ENCODE measurements at regions not wholly inside any gene's neighbourhood (a gene's known extent, or its start where the extent isn't known, plus 50 kb on each side); places are given as distances from the start of the nearest gene placed in this dataset.

DNA sequence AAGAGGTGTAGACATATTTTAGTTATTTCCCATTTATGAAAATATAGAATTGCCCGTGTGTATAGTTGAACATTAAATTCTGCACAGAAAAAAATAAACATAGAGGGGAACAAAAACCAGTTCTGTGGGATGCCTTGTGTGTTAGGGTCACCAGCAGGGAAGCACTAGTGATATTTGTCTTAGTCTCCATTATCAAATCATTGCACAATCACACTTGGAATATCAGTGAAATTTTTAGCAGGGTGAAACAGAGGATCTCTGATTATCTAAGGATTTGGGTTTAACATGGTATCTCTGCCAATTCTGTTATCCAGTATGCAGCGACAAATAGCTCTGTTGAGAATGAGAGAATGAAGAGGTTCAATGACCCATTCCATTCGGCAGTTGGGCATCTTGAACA is 496.0 kb upstream of the POM121L12 start:
- no peaks in the 10 kb centered on the region for H3K36me3 ChIP-seq (ENCODE audit: control insufficient read depth in 2 of 2, insufficient read depth in 2 of 2, low read length in 1 of 2)
- no peak overlapping the region for H3K4me3 ChIP-seq (ENCODE audit: low read length in 2 of 2)
- H3K27me3 ChIP-seq (ENCODE audit: control insufficient read depth in 2 of 2, insufficient read depth in 1 of 2, low read length in 1 of 2) = no peaks in the 10 kb centered on the region
- H3K27ac ChIP-seq (ENCODE audit: low read depth in 1 of 2, low read length in 1 of 2) = no peak overlapping the region
- 96% methylated on average over 3 of the region's 3 CpGs for WGBS
- DNase-seq (ENCODE audit: low read depth in 6 of 9, low spot score in 9 of 9) = no peak
- H3K9me3 ChIP-seq (ENCODE audit: control insufficient read depth in 2 of 2, insufficient read depth in 1 of 2, low read length in 1 of 2) = no peaks in the 10 kb centered on the region
- H3K4me1 ChIP-seq (ENCODE audit: control insufficient read depth in 2 of 2, insufficient read depth in 2 of 2, low read length in 2 of 2) = no peaks in the 10 kb centered on the region

DNA sequence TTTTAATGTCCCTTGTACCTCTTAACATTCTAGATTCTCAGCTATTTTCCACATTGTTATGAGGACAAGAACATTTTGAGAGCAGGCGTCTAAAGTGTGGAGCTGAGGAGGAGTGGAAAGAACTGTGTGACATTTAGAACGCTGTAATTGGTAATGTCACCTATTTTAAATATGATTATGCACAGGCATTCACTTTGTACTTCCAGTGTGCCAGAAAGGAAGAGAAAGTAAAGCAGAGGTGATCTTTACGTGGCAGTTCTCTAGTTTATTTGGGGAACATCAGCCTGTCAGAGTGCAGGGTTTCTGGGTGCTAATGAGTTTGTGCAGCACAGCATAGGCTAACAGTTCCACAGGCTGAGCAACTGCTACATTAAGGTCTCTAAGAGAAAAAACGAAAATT is 498.4 kb upstream of the POM121L12 start:
- Histone ChIP-seq H3K36me3 (ENCODE audit: control insufficient read depth in 2 of 2, insufficient read depth in 2 of 2, low read length in 1 of 2) (no peaks in the 10 kb centered on the region), H3K9me3 (ENCODE audit: control insufficient read depth in 2 of 2, insufficient read depth in 1 of 2, low read length in 1 of 2) (peaks cover 0 to 1% of the 10 kb centered on the region in 2 donors), H3K27ac (ENCODE audit: low read depth in 1 of 2, low read length in 1 of 2) (no peak overlapping the region), H3K4me1 (ENCODE audit: control insufficient read depth in 2 of 2, insufficient read depth in 2 of 2, low read length in 2 of 2) (no peaks in the 10 kb centered on the region), H3K27me3 (ENCODE audit: control insufficient read depth in 2 of 2, insufficient read depth in 1 of 2, low read length in 1 of 2) (no peaks in the 10 kb centered on the region), H3K4me3 (ENCODE audit: low read length in 2 of 2) (no peak overlapping the region)
- DNase-seq (ENCODE audit: low read depth in 6 of 9, low spot score in 9 of 9) = no peak
- WGBS = 87% methylated on average over 4 of the region's 4 CpGs

DNA sequence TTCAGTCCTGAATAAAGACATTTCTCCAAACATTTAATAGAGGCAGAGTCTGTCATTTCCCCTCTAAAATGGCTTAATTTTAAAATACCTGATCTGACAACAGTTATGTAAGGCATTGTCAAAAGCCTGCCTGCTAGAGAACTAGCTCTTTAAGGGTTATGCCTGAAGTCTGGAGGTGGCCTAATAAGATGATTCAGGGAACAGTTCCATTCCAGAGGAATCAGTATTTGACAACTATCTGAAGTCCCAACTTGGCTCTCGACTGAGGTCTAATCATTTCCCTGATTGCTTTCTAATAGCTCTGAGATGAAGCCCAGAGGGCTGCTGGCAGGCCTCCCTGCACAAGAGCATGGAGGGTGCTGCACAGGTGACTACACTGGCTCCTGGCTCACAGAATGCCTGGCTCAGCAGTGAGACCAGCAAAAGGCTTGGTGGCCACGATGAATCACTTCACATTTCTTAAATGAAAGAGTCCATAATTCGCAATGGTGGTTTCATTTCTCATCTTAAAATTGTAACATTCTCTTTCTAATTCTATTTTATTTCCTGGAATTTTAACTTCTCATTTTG is 509.6 kb upstream of the POM121L12 start:
- WGBS = 82% methylated on average over 3 of the region's 3 CpGs
- no peaks in the 10 kb centered on the region for H3K27me3 ChIP-seq (ENCODE audit: control insufficient read depth in 2 of 2, insufficient read depth in 1 of 2, low read length in 1 of 2)
- no peak overlapping the region for H3K4me3 ChIP-seq (ENCODE audit: low read length in 2 of 2)
- no peak for DNase-seq (ENCODE audit: low read depth in 6 of 9, low spot score in 9 of 9)
- H3K27ac ChIP-seq (ENCODE audit: low read depth in 1 of 2, low read length in 1 of 2) = no peak overlapping the region
- H3K36me3 ChIP-seq (ENCODE audit: control insufficient read depth in 2 of 2, insufficient read depth in 2 of 2, low read length in 1 of 2) = no peaks in the 10 kb centered on the region
- no peaks in the 10 kb centered on the region for H3K4me1 ChIP-seq (ENCODE audit: control insufficient read depth in 2 of 2, insufficient read depth in 2 of 2, low read length in 2 of 2)
- no peaks in the 10 kb centered on the region for H3K9me3 ChIP-seq (ENCODE audit: control insufficient read depth in 2 of 2, insufficient read depth in 1 of 2, low read length in 1 of 2)

DNA sequence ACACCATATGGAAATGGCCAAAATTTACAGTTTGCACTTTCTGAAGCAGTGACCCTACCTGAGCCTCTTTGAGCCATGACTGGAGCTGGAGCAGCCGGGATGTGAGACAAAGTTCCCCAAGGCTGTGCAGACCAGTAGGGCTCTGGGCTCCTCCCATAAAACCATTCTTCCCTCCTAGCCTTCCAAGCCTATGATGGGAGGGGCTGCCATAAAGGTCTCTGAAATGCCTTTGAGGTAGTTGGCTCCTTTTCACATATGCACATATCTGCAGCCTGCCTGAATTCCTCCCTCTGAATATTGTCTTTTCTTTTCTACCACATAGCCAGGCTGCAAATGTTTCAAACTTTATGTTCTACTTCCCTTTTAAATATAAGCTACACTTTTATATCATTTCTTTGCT is 516.6 kb upstream of the POM121L12 start:
- 100% methylated on average over 1 of the region's 1 CpG for WGBS
- DNase-seq (ENCODE audit: low read depth in 6 of 9, low spot score in 9 of 9) = no peak

DNA sequence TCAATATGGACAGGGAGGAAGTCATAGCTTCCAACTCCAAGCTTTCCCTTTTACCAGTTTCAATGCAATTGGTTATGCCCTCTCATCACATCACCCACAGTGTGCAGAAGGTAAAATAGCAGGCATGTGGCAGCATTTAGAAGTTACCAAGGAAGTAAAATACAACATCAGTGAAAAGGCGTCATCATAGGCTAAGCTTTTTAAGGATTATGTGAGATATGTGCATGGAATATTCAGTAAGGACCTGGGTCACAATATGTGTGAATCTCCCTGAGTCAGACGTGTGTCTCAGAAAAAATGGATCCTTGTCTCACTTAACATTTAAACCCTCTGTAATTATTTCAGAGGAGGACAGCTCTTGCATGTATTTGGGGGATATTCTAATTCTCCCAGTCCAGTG is 522.8 kb upstream of the POM121L12 start:
- H3K36me3 ChIP-seq (ENCODE audit: control insufficient read depth in 2 of 2, insufficient read depth in 2 of 2, low read length in 1 of 2) = no peaks in the 10 kb centered on the region
- peaks cover 0 to 3% of the 10 kb centered on the region in 2 donors for H3K4me1 ChIP-seq (ENCODE audit: control insufficient read depth in 2 of 2, insufficient read depth in 2 of 2, low read length in 2 of 2)
- H3K27me3 ChIP-seq (ENCODE audit: control insufficient read depth in 2 of 2, insufficient read depth in 1 of 2, low read length in 1 of 2) = no peaks in the 10 kb centered on the region
- no peak overlapping the region for H3K27ac ChIP-seq (ENCODE audit: low read depth in 1 of 2, low read length in 1 of 2)
- 95% methylated on average over 2 of the region's 2 CpGs for WGBS
- DNase-seq (ENCODE audit: low read depth in 6 of 9, low spot score in 9 of 9) = no peak
- H3K4me3 ChIP-seq (ENCODE audit: low read length in 2 of 2) = no peak overlapping the region
- peaks cover 0 to 2% of the 10 kb centered on the region in 2 donors for H3K9me3 ChIP-seq (ENCODE audit: control insufficient read depth in 2 of 2, insufficient read depth in 1 of 2, low read length in 1 of 2)

More for the DNA sequence above, 516.6 kb upstream of the POM121L12 start:
- Histone ChIP-seq H3K4me3 (ENCODE audit: low read length in 2 of 2) (no peak overlapping the region), H3K27ac (ENCODE audit: low read depth in 1 of 2, low read length in 1 of 2) (no peak overlapping the region), H3K36me3 (ENCODE audit: control insufficient read depth in 2 of 2, insufficient read depth in 2 of 2, low read length in 1 of 2) (no peaks in the 10 kb centered on the region), H3K4me1 (ENCODE audit: control insufficient read depth in 2 of 2, insufficient read depth in 2 of 2, low read length in 2 of 2) (no peaks in the 10 kb centered on the region), H3K27me3 (ENCODE audit: control insufficient read depth in 2 of 2, insufficient read depth in 1 of 2, low read length in 1 of 2) (no peaks in the 10 kb centered on the region), H3K9me3 (ENCODE audit: control insufficient read depth in 2 of 2, insufficient read depth in 1 of 2, low read length in 1 of 2) (peaks cover 0 to 2% of the 10 kb centered on the region in 2 donors)

DNA sequence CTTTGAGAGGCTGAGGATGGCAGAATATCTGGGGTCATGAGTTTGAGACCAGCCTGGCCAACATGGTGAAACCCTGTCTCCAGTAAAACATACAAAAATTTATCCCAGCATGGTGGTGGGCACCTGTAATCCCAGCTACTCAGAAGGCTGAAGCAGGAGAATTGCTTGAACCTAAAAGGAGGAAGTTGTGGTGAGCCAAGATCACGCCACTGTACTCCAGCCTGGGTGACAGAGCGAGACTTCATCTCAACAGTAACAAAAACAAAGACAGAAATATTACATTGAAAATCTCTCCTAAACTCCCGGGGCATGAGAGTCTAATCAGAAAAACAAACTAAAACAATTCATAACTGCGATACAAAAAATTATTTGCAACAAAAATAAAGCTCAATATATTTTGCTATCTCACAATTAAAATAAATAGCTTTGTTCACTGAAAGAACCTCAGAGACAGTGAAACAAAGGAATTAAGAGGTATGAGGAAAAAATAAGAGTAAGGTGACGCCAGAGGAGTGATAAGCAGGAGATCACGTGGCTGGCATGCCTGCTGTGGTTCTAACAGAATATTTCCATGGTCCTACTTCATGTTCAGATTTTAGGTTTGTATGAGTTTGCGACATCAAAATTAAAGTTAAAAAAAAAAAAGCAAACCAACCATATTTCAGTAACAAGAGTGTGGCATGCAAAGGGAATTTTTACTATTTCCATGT is 527.7 kb upstream of the POM121L12 start:
- H3K9me3 ChIP-seq (ENCODE audit: control insufficient read depth in 2 of 2, insufficient read depth in 1 of 2, low read length in 1 of 2) = no peaks in the 10 kb centered on the region
- H3K36me3 ChIP-seq (ENCODE audit: control insufficient read depth in 2 of 2, insufficient read depth in 2 of 2, low read length in 1 of 2) = no peaks in the 10 kb centered on the region
- no peaks in the 10 kb centered on the region for H3K27me3 ChIP-seq (ENCODE audit: control insufficient read depth in 2 of 2, insufficient read depth in 1 of 2, low read length in 1 of 2)
- 19% methylated on average over 7 of the region's 7 CpGs for WGBS
- peaks cover 2 to 6% of the 10 kb centered on the region in 2 donors for H3K4me1 ChIP-seq (ENCODE audit: control insufficient read depth in 2 of 2, insufficient read depth in 2 of 2, low read length in 2 of 2)
- H3K27ac ChIP-seq (ENCODE audit: low read depth in 1 of 2, low read length in 1 of 2) = peak overlapping the region in 1 of 2 donors; percentile 76
- no peak overlapping the region for H3K4me3 ChIP-seq (ENCODE audit: low read length in 2 of 2)
- DNase-seq (ENCODE audit: low read depth in 6 of 9, low spot score in 9 of 9) = no peak

DNA sequence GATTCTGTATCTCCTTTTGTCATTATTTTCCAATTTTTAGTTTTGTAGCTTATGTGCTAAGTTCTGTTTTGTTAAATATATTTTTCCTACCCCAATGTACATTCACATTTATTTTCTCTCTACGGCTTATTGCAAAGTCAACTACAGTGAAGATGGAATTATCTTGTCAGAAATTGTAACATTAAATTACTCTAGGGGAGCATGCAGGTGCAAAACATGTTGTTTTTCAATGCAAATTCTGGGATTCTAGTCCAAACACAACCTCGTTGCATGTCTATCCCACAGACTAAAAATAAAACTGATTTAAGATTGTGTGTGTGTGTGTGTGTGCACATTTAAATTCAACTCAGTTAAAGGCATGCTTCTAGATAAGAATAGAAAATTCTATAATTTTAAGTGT is 529.1 kb upstream of the POM121L12 start:
- H3K4me1 ChIP-seq (ENCODE audit: control insufficient read depth in 2 of 2, insufficient read depth in 2 of 2, low read length in 2 of 2) = peaks cover 2 to 12% of the 10 kb centered on the region in 2 donors
- DNase-seq (ENCODE audit: low read depth in 6 of 9, low spot score in 9 of 9) = no peak

DNA sequence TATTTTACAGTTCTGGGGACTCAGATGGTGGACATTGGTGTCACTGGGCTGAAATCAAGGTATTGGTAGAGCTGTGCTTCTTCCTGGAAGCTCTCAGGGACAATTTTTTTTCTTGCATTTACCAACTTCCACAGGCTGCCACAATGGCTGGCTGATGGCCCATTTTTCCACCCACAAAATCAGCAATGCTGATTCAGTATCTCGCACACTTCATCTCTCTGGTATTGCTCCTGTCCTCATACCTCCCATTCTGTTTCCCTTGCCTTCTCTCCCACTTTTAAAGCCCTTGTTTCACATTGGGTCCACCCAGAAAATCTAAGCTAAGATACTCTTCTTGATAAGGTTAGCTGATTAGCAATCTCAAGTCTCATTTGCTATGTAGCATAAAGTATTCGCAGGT is 530.9 kb upstream of the POM121L12 start:
- peaks cover 2 to 19% of the 10 kb centered on the region in 2 donors for H3K4me1 ChIP-seq (ENCODE audit: control insufficient read depth in 2 of 2, insufficient read depth in 2 of 2, low read length in 2 of 2)
- 97% methylated on average over 2 of the region's 2 CpGs for WGBS
- H3K9me3 ChIP-seq (ENCODE audit: control insufficient read depth in 2 of 2, insufficient read depth in 1 of 2, low read length in 1 of 2) = no peaks in the 10 kb centered on the region
- H3K27ac ChIP-seq (ENCODE audit: low read depth in 1 of 2, low read length in 1 of 2) = no peak overlapping the region
- H3K36me3 ChIP-seq (ENCODE audit: control insufficient read depth in 2 of 2, insufficient read depth in 2 of 2, low read length in 1 of 2) = no peaks in the 10 kb centered on the region
- no peak for DNase-seq (ENCODE audit: low read depth in 6 of 9, low spot score in 9 of 9)
- H3K4me3 ChIP-seq (ENCODE audit: low read length in 2 of 2) = no peak overlapping the region
- H3K27me3 ChIP-seq (ENCODE audit: control insufficient read depth in 2 of 2, insufficient read depth in 1 of 2, low read length in 1 of 2) = no peaks in the 10 kb centered on the region

More for the DNA sequence above, 529.1 kb upstream of the POM121L12 start:
- H3K27ac ChIP-seq (ENCODE audit: low read depth in 1 of 2, low read length in 1 of 2) = peak overlapping the region in 1 of 2 donors; percentile 15
- 26% methylated on average over 2 of the region's 2 CpGs for WGBS
- H3K9me3 ChIP-seq (ENCODE audit: control insufficient read depth in 2 of 2, insufficient read depth in 1 of 2, low read length in 1 of 2) = no peaks in the 10 kb centered on the region
- H3K27me3 ChIP-seq (ENCODE audit: control insufficient read depth in 2 of 2, insufficient read depth in 1 of 2, low read length in 1 of 2) = no peaks in the 10 kb centered on the region
- H3K4me3 ChIP-seq (ENCODE audit: low read length in 2 of 2) = no peak overlapping the region
- H3K36me3 ChIP-seq (ENCODE audit: control insufficient read depth in 2 of 2, insufficient read depth in 2 of 2, low read length in 1 of 2) = no peaks in the 10 kb centered on the region

DNA sequence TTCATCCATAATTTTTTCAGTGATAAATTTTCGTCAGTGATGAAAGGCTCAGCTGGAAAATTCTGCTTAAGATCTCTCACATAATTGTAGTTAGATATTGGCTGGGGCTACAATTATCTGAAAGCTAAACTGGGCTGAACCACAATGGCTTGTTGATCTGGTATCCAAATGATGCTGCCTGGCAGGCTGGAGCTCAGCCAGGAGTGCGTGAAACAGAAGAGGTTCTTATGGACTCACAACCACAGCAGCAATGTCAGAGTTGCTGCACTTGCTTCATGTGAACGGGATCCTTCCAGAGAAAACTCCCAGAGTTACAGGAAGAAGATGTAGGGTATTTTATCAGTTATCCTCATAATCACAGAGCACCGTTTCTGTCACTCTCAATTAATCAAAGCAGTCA is 533.2 kb upstream of the POM121L12 start:
- no peak overlapping the region for H3K4me3 ChIP-seq (ENCODE audit: low read length in 2 of 2)
- no peaks in the 10 kb centered on the region for H3K27me3 ChIP-seq (ENCODE audit: control insufficient read depth in 2 of 2, insufficient read depth in 1 of 2, low read length in 1 of 2)
- DNase-seq (ENCODE audit: low read depth in 6 of 9, low spot score in 9 of 9) = no peak
- 93% methylated on average over 4 of the region's 4 CpGs for WGBS
- no peaks in the 10 kb centered on the region for H3K9me3 ChIP-seq (ENCODE audit: control insufficient read depth in 2 of 2, insufficient read depth in 1 of 2, low read length in 1 of 2)
- no peaks in the 10 kb centered on the region for H3K36me3 ChIP-seq (ENCODE audit: control insufficient read depth in 2 of 2, insufficient read depth in 2 of 2, low read length in 1 of 2)
- peaks cover 2 to 16% of the 10 kb centered on the region in 2 donors for H3K4me1 ChIP-seq (ENCODE audit: control insufficient read depth in 2 of 2, insufficient read depth in 2 of 2, low read length in 2 of 2)
- H3K27ac ChIP-seq (ENCODE audit: low read depth in 1 of 2, low read length in 1 of 2) = peak overlapping the region; percentile 53 to 96

Measured in thymus (tissue), 11 donors.